ENCODE measurements at regions not wholly inside any gene's neighbourhood (a gene's known extent, or its start where the extent isn't known, plus 50 kb on each side); places are given as distances from the start of the nearest gene placed in this dataset.

DNA sequence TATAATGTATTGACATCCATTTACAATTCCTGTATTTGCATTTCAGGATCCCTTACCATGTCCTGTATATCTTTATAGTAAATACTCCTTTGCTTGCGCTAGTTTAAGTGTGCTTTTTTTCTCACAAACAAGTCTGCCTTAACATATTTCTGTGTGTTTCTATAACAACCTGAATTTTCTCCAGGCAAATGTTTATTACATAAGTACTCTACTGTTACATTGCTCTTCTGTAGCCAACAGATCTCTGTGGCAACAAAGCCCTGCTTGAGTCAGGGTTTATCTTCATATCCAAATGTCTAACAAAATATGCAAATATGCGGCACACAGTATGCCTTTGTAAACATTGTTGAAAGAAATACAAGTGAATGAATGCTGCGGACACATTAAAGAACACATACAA, 625.5 kb downstream of the TLL1 start:
- no peak for DNase-seq

DNA sequence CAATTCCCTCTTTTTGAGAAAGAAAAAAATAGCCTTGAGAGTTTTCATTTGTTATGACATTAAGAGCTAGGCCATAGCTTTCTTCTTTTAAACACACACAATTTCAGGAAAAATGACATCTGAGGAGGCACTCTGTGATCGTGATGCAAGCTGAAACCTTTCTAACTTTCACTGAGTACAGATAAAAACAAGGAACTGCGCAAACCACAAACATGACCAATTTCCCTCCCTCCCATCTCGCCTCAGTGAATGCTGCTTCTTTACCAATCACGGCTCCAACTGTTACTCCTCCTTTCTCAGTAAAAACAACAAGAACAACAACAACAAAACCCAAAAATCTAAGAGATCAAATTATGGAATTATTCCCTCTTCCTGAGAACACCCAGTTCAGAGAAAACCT, 626.8 kb downstream of the TLL1 start:
- no peak for DNase-seq

DNA sequence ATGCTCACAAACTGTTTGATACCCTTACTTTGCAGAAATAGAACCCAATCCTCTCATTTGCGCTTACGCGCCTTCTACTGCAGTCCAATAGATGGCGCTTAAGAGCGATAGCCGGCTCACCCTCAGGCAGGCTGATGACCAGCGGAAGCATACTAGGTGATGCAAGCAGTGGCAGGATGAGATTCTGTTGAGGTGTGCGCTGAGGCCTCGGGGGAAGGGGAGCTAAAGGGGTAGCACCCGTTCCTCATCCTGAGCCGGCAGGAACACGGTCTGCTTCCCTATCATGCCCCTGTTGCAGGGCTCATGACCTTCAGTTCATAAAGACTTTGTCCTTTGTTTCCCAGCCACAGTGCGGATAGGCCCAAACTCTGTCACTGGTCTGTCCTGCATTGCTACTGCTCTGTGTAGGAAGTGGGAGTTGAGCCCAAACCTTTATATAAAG, 628.9 kb downstream of the TLL1 start:
- DNase-seq = no peak

DNA sequence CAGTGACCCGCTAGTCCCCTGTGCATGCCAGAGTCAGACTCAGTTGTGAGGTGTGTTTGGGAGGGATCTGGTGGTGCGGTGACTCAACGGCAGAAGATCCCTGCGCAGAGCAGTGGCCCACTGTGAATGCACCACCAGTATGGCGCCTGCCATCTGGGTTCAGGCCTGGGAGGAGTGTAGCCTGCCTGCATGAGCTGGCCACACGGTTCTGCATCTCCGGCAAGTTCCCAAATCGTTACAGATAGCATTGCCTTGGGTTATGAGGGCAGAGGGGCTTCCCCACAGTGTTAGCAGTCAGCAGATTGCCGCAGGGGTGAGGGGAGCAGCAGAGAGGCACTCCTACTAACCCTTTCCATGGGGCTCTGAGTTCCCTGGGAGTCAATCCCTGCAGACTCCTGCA, 629.6 kb downstream of the TLL1 start:
- no peak for DNase-seq

DNA sequence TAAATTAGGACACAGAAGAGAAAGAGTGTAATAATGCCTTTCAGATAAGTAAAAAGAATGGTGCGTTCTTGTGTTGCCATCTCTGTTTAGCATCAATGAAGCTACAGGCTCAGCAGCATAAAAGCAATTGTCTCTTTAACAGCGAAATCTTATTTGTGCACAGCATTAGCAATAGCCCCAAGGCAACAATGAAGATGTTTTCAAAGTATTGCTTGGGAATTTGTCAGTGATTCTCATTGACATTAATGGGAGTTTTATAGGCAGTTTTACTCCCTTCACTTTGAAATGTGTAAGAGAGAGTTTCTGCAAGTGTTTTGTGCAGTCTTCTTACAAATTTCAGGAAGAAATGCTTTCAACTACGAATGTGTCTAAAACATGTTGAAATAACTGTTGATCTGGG, 633.0 kb downstream of the TLL1 start:
- no peak for DNase-seq

DNA sequence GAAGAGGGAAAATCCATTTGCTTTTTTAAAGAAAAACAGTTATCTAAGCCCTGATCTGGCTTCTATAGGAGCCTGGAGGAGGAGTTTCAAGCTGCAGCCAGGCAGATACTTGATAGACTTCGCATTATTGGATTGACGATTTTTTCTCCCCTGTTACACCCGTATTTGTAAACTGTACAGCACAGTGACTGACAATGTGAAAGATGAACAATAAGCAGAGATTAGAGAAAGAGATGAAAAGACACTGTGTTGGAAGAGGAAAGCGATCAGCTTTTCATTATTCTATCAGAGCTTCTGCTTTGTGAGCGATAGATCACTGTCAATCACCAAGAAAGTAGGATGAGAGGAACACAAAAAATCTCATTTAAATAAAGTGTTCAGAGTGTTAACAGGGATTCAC, 639.2 kb downstream of the TLL1 start:
- no peak for DNase-seq

DNA sequence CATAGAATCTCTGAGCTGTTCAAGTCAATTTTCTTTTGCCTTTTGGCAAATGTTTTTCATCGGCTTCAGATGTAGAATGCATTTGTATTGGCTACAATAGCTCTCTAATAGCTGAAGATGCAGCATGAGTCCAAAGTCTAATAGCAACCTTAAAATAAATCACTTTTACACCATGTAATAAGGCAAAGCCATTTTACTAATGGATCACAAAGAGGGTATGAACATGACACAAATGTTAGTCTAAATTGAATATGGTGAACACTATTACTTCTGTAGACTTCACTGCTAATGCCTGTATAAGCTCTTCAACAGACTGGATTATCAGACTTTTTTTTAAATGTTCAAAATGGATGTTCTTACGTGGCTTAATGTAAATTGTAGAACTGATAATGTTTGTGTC, 645.3 kb downstream of the TLL1 start:
- DNase-seq = peak in 1 of 2 experiments; percentile 5

DNA sequence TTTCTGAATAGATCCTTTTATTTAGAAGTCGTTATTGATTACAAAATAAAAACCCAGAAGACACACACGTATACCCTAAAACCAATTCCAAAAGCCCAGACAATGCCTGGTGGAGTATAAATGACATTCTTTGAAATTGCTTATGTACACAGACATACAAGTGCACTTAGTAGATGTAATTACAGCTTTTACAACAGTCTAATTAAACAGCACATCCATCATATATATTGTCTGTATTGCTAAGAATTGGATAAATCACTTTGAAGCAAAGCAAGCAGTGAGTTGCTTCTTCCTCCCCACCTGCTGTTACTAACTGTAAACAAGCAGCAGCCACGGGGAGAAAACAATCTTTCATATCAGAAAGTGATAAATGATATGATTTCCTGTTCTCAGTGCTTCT, 645.7 kb downstream of the TLL1 start:
- peak; percentile 70 to 77 for DNase-seq

DNA sequence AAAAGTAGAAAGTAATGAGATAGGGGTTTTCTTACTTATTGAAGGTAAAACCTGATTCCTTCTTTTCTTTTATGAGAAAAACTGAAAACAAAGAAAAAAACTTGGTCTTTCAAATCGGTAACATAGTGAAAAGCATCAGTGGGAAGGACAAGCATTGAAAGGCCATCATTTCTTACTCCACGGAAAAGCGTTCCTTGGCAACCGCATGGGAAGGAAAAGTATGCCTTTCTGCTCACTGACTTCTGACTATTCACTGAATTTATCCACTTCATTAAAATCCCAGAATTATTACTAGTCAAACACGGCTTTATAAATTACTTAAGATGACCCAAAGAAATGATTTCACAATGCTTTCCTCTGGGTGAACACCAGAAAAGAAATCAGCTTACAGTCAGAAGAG, 646.7 kb downstream of the TLL1 start:
- DNase-seq = no peak

DNA sequence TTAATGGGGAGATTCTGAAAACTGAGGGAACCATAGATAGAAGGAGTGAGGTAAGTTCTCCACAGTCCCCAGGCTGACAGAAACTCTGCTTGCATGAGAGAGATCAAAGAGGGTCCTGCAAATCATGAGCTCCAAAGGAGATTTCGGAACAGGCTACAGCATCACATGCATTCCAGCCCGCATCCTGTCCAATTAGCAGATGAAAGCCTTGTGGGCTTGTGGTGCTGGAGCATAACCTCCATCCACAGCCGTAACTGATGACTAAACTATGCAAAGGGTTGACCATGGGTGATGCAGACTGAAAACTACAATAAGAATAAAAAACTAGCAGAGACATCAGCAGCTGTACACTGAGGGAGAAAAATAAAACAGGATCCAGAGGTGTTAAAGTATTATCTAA, 654.5 kb downstream of the TLL1 start:
- no peak for DNase-seq

DNA sequence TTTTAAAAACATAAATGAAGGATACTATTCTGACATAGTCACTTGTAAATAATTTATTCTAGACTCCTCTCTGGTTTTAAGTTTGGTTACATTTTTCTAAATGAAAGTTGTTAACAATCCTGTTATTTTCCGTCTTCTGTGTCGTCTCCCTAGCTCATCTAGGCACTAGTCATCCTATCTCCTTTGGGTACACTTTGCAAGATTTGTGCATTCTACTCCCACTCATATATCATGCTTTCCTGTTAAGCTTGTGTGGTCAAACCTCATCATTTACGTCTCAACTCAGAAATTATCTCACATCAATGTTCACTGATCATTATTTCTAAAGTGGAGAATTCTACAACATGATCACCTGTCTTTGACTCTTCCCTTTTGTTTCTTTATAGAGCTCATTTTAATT, 658.7 kb downstream of the TLL1 start:
- DNase-seq = no peak

DNA sequence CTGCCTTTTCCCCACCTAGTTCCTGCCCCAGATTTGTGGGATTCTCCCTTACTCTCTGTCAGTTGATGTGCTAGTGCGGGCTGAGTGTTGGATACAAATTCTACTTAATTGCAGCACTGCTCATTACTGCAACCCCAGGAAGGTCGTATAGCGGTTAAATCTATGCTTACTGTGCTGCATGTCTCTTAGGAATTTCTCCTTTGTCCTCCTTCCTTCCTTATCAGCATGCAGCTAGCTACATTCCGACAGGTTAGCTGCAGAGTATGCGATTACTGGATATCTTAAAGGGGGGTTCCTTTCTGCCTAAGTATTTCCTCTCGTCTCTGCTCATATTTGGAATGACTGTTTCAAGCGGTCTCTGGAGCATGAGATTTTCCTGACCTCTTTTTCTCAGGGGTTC, 662.8 kb downstream of the TLL1 start:
- no peak for DNase-seq

DNA sequence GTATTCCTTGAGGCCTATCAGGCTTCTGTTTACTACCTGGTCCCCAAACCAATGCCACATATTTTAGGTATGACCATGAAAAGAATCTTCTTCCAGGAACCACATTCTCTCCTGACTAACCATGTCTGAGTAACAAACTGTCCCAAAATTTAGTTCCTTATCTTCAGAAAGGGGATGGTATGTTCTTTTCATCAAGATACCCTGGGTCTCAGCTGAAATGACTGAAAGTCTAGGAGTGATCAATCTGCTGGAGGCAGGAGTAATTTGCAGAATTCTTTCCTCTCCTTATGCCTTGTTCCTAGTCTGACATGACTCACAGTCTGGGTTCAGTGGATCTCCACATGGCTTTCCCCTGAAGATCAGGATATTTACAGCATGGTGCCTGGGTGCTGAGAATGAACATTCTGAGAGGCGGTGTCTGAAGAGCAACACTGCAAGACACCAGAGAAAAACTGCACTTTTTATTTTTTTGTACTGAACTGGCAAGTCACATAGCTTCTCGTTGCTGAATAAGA, 665.5 kb downstream of the TLL1 start:
- DNase-seq = no peak

DNA sequence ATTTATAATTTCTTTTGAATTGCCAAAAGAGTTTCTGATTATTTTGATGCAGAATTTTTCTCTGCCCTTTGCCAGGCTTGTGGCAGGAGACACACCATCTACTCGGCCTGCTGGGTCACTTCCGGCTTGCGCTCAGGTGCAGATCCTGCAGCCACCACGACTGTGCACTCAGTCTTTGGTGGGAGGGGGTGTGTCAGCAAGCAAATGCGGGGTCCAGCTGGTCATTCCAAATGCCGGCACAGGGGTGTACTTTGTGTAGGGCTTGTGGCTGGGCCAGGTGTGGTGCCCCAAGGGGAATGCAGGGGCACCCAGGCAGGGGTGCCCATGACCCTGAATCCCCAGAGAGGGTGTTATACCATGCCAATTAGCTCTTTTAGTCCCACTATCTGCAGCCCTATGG, 673.0 kb downstream of the TLL1 start:
- DNase-seq = no peak

DNA sequence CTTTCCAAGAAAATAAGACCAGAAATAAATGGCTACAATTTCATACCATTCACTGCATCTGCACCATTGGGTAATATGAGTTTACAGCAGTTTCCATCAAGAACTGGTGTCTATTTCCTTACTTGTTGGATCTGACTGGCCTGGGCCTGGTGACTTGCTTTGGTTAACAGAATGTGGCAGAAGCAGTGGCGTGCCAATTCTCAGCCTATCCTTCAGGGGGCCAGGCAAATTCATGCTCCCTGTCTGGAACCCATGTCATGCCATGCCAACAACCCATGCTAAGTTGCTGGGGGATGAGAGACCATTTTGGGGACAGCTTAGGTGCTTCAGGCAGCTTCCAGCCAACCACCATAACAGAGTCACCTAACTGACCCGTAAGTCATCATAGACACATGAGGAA, 656.7 kb downstream of the SPOCK3 start:
- DNase-seq = no peak

DNA sequence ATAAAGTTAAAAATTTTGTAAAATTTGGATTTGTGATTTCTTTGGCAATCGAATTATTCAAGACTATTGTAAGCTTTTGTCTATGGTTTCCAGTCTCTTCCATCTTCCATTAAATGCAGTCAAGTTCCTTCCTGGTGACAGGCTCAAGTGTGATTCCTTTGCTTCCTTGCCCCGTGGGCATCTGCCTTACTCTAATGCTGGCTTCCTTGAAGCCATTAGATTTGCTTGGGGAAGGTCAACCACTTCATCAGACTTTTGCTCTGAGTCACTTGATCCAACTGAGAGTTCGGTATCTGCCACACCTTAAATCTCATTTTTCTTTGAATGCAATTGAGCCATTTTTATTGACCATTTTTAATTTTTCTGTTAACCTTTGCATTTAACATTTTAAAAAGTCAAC, 648.8 kb downstream of the SPOCK3 start:
- DNase-seq = no peak

DNA sequence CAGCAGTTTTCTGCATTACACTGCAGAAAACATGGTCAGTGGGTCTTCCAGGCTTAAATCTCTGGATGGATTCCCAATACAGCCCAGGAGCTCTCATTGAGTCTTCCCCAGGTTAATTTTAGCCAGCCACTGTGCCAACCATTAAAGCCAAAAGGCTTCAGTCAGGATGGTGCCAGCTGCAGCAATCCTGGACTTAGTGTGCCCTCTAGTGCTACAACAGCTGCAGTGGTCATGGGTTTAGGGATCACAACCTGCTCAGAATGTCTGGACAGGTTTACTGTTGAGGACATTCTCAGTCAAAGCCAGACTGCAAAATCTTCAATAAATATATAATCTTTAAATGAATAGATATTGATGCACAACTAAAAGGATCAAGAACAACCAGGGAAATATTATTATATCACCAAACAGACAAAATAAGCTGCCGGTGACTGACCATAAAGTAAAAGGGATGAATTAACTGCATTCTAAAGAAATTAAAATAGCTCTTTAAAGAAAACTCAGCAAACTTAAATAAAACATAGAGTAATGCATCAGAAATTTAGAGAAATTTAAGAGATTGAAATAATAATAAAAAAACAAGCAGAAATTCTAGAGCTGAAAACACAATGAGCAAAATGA, 639.9 kb downstream of the SPOCK3 start:
- peak; percentile 2 to 5 for DNase-seq

DNA sequence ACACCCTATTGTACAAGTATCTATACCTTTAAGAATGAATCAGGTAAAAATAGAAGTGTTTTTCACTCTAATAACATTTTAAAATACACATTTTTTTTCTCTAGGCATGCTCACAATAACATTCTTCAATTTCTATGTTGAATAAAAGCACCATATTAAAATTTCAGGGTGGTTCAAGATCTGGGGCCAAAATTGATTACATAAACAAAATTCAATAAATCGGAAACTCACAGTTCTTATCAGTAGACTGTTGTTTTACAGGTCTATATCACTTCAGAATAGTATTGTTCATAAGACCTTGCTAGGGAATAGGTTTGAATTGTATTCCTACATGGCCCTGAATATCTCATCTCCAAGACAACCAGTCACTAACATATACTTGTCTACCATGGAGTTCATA, 634.0 kb downstream of the SPOCK3 start:
- DNase-seq = no peak

DNA sequence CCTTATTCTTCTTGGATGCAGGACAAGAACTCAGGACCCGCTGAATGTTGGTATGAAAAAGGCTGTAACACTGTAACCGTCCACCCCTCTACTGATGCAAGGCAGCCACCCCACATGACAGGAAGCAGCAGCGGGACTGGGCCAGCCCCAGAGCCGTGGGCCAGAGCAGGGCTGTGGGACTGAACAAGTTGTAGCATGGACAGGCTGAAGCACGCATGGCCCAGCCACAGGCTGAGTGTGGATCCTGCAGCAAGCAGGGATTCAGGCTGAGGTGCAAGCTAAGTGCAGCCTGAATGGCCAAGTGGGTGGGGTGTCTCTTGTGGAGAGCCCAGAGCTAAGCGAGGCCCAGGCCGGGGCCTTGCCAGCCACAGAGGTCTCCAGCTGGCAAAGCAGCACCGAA, 632.2 kb downstream of the SPOCK3 start:
- DNase-seq = no peak

DNA sequence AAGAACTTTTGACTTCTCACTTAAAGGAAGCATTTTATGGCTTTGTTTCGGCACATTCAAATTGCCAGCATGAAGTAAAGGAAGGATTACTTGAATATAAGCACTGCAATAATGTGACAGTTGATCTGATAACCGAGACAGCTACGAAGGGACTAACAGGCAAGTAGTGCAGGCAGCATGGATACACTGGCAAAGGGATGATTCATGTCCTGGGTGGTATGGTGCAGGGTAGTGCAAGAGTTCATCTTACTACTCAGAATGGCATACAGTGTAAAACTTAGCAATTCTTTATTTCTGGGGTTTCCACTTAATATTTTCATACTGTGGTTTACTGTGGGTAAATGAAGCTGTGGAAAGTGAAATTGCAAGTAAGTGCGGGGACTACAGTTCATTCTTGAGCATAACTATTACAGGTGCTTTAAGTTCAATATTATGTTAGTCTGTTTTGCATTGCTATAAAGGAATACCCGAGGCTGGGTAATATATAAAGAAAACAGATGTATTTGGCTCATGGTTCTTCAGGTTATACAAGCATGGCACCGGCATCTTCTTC, 611.8 kb downstream of the SPOCK3 start:
- no peak for DNase-seq

DNA sequence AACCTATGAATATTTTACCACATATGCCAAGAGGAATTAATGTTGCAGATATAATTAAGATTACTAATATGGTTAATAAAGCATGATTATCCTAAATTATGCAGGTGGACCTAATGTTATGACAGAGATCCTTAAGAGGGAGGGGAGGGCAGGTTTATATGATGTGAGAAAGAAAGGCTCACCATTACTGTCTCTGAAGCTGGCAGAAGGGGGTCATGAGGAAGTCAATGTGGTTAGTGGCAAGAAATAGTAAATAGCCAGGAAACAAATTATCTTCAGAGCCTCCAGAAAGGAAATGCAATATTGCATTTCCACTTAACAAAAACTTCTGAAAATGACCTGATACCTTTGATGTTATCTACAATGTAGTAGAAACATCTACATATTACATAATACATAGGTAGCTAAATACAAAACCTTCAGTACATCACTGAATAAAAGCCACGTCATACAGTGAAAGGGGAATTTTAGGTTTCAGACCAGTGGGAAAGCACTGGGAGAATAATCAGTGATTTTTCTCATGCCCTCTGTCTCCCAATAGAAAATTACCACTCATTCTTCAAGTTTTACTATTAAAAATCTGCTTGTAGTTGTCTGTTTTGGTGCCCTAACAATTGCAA, 609.2 kb downstream of the SPOCK3 start:
- DNase-seq = no peak

DNA sequence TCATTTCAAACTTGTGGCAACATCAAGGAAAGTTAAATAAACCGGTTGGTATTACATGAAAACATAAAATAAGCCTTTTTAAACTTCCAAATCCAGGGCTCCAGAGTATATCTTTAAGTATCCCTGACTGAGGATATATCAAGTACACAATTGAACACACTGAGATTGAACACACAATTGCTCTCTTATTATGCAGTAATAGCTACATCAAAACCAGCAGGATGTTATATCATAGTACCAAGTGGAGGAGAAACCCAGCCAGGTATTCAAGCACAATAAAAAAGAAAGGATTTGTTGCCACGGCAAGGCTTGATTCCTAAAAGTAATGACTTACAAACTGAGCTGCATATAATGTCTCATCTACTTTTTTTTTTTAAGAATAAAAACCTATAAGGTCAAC, 605.8 kb downstream of the SPOCK3 start:
- no peak for DNase-seq

DNA sequence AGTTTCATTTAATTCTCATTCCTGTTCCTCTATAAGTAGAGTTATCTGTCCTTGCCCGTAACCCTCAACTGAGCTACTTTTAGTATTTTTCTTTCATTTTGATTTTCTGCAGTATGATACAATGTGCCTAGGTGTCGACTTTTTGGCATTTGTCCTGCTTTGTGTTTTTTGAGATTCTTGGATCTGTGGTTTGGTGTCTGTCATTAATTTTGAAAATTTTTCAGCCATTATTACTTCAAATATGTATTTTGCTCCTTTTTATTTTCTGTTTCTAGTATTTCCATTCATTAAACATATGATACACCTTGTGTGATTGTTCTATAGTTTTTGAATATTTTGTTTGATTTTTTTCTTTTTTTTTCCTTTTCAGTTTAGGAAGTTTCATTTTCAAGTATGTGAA, 598.9 kb downstream of the SPOCK3 start:
- no peak for DNase-seq

DNA sequence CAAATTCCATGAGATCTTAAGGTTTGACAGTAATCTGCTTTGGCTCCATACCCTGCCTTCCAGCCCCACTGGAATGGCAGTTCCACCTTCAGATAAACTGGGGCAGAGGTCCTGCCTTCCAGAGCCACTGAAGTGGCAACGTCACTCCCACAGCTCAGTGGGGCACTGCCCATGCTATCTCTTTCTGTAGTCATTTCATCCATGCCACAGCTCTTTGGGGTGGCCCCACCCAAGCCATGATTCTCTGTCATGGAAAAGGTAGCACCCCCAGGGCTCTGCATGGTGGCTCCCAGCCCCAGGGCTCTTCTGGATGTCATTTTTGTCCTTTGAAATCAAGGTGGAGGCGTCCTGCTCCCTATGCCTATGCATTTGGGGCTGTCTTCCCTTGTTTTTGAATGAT, 596.5 kb downstream of the SPOCK3 start:
- DNase-seq = no peak

DNA sequence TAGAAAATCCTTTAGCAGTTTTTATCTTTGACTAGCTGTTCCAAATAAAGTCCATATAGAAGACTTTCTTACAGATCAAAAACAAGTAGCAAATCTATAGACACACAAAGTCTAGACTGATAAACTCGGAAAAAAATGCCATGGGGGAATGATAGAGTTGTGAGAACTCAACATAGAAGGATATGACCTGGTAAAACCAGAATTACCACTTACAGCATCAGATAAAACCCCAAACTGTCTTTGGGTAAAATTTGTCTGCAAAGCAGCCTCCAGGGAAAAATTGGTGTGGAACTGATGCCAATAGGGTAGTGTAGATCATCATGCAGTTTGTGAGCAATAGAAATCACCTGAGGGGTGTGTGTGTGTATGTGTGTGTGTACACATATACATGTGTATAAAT, 579.1 kb downstream of the SPOCK3 start:
- no peak for DNase-seq
